Astrocyte (in vitro differentiated cells and primary cell): ENCODE measurements at regions not wholly inside any gene's neighbourhood (a gene's known extent, or its start where the extent isn't known, plus 50 kb on each side); places are given as distances from the start of the nearest gene placed in this dataset.

ENCODE experiments used
- DNase-seq: peaks from one replicate; pipeline ENCODE4 v3.0.0-alpha.2; 2010; ENCODE audit warnings: low read depth
- FAIRE-seq: peaks from 2 replicates; lab custom pipeline; 2011; peaks lifted over from hg19 to GRCh38; lab: Jason Lieb, UNC
- H2AFZ ChIP-seq: 2 replicates; pipeline ENCODE4 v1.6.0; 2012; ENCODE audit warnings: low read depth, low read length, inconsistent platforms
- H3K27ac ChIP-seq: 2 replicates; pipeline ENCODE4 v1.5.1; 2011; ENCODE audit warnings: low read depth, low read length, inconsistent platforms
- H3K27me3 ChIP-seq: 2 replicates; pipeline ENCODE4 v1.6.0; 2011; ENCODE audit warnings: low read length, inconsistent platforms; ENCODE audit not compliant: insufficient read depth
- H3K36me3 ChIP-seq: 2 replicates; pipeline ENCODE4 v1.5.1; 2011; ENCODE audit warnings: low read length, inconsistent platforms; ENCODE audit not compliant: insufficient read depth
- H3K4me1 ChIP-seq: 2 replicates; pipeline ENCODE4 v1.5.1; 2011; ENCODE audit warnings: low read length, inconsistent platforms; ENCODE audit not compliant: insufficient read depth
- H3K4me2 ChIP-seq: 2 replicates; pipeline ENCODE4 v1.6.0; 2012; ENCODE audit warnings: low read length, inconsistent platforms
- H3K4me3 ChIP-seq: 2 replicates; pipeline ENCODE4 v1.5.1; 2011; ENCODE audit warnings: low read depth, mild to moderate bottlenecking, low read length, inconsistent platforms; ENCODE audit not compliant: insufficient read depth
- H3K79me2 ChIP-seq: 2 replicates; pipeline ENCODE4 v1.6.0; 2012; ENCODE audit warnings: mild to moderate bottlenecking, low read length, inconsistent platforms; ENCODE audit not compliant: insufficient read depth
- H3K9ac ChIP-seq: 2 replicates; pipeline ENCODE4 v1.6.0; 2012; ENCODE audit warnings: mild to moderate bottlenecking, low read length, inconsistent platforms
- H3K9me3 ChIP-seq: 2 replicates; pipeline ENCODE4 v1.5.1; 2012; ENCODE audit warnings: low read depth, mild to moderate bottlenecking, low read length, inconsistent platforms; ENCODE audit not compliant: insufficient read depth
- H4K20me1 ChIP-seq: 2 replicates; pipeline ENCODE4 v1.6.0; 2012; ENCODE audit warnings: low read length, inconsistent platforms; ENCODE audit not compliant: insufficient read depth
- H3K27ac Mint-ChIP-seq: one replicate; pipeline ENCODE4 v1.8.0; 2021; ENCODE audit warnings: mild to moderate bottlenecking, mixed read lengths; ENCODE audit not compliant: unreplicated experiment
- H3K27me3 Mint-ChIP-seq: one replicate; pipeline ENCODE4 v1.8.0; 2021; ENCODE audit warnings: low read depth, mixed read lengths; ENCODE audit not compliant: unreplicated experiment
- H3K36me3 Mint-ChIP-seq: one replicate; pipeline ENCODE4 v1.8.0; 2021; ENCODE audit warnings: low read depth, mixed read lengths; ENCODE audit not compliant: unreplicated experiment
- H3K4me1 Mint-ChIP-seq: one replicate; pipeline ENCODE4 v1.8.0; 2021; ENCODE audit warnings: low read depth, mixed read lengths; ENCODE audit not compliant: unreplicated experiment
- H3K4me3 Mint-ChIP-seq: one replicate; pipeline ENCODE4 v1.8.0; 2021; ENCODE audit warnings: mild to moderate bottlenecking, moderate library complexity, mixed read lengths; ENCODE audit not compliant: unreplicated experiment
- H3K9me3 Mint-ChIP-seq: one replicate; pipeline ENCODE4 v1.8.0; 2021; ENCODE audit warnings: mild to moderate bottlenecking, mixed read lengths; ENCODE audit not compliant: unreplicated experiment
- CTCF ChIP-seq: IDR thresholded peaks from 2 replicates; pipeline ENCODE4 v1.5.1; 2011; ENCODE audit warnings: low read depth, mild to moderate bottlenecking, inconsistent platforms, low read length, moderate library complexity; ENCODE audit not compliant: insufficient read depth
- EZH2 ChIP-seq: IDR thresholded peaks from 2 replicates; pipeline ENCODE4 v1.6.1; 2012; ENCODE audit warnings: mild to moderate bottlenecking, low read length, inconsistent platforms; ENCODE audit not compliant: insufficient read depth

- H3K4me3 ChIP-seq, result no peak overlapping the region
- no peak overlapping the region for H3K4me2 ChIP-seq
- no peaks in the 10 kb centered on the region for H4K20me1 ChIP-seq
- no peaks in the 10 kb centered on the region for H3K79me2 ChIP-seq
- FAIRE-seq (no peak), DNase-seq (peak; percentile 34)
- H2AFZ ChIP-seq, result no peak overlapping the region
- Mint-ChIP-seq H3K36me3 (no peaks in the 10 kb centered on the region), H3K4me1 (no peaks in the 10 kb centered on the region), H3K4me3 (no peak overlapping the region), H3K9me3 (no peaks in the 10 kb centered on the region), H3K27ac (no peak overlapping the region), H3K27me3 (no peaks in the 10 kb centered on the region)
- no peak for TF ChIP-seq CTCF
- no peak for TF ChIP-seq EZH2
- no peaks in the 10 kb centered on the region for H3K27me3 ChIP-seq
- no peaks in the 10 kb centered on the region for H3K4me1 ChIP-seq
- no peaks in the 10 kb centered on the region for H3K36me3 ChIP-seq
- no peak overlapping the region for H3K27ac ChIP-seq
- H3K9ac ChIP-seq, result no peak overlapping the region
- no peaks in the 10 kb centered on the region for H3K9me3 ChIP-seq
These were observed 436.7 kb downstream of the ATP23 start for GRCh38 chr12:58378028-58378427.

GRCh38 chr12:58381546-58381945 is 440.2 kb downstream of the ATP23 start:
- Histone ChIP-seq H4K20me1 (no peaks in the 10 kb centered on the region), H3K27me3 (no peaks in the 10 kb centered on the region), H3K4me2 (no peak overlapping the region), H3K4me1 (peaks cover 4% of the 10 kb centered on the region), H3K9ac (no peak overlapping the region), H3K36me3 (no peaks in the 10 kb centered on the region), H3K79me2 (no peaks in the 10 kb centered on the region), H2AFZ (no peak overlapping the region), H3K27ac (no peak overlapping the region), H3K9me3 (no peaks in the 10 kb centered on the region), H3K4me3 (no peak overlapping the region)
- Mint-ChIP-seq H3K27me3 (no peaks in the 10 kb centered on the region), H3K36me3 (no peaks in the 10 kb centered on the region), H3K27ac (no peak overlapping the region), H3K9me3 (no peaks in the 10 kb centered on the region), H3K4me1 (peaks cover 8% of the 10 kb centered on the region), H3K4me3 (no peak overlapping the region)
- FAIRE-seq (no peak), DNase-seq (no peak)
- TF ChIP-seq EZH2, result no peak
- TF ChIP-seq CTCF, result no peak

- H3K4me2 ChIP-seq, result no peak overlapping the region
- H3K4me1 Mint-ChIP-seq, result peaks cover 23% of the 10 kb centered on the region
- H3K4me1 ChIP-seq, result peaks cover 19% of the 10 kb centered on the region
- H3K9me3 Mint-ChIP-seq, result no peaks in the 10 kb centered on the region
- H3K9me3 ChIP-seq, result no peaks in the 10 kb centered on the region
- H3K4me3 ChIP-seq, result no peak overlapping the region
- H3K4me3 Mint-ChIP-seq, result no peak overlapping the region
- no peaks in the 10 kb centered on the region for H3K36me3 Mint-ChIP-seq
- DNase-seq (no peak), FAIRE-seq (no peak)
- H3K27ac Mint-ChIP-seq, result no peak overlapping the region
- no peaks in the 10 kb centered on the region for H3K27me3 ChIP-seq
- no peaks in the 10 kb centered on the region for H3K36me3 ChIP-seq
- no peaks in the 10 kb centered on the region for H4K20me1 ChIP-seq
- no peak overlapping the region for H3K9ac ChIP-seq
- H2AFZ ChIP-seq, result no peak overlapping the region
- H3K79me2 ChIP-seq, result no peaks in the 10 kb centered on the region
- no peaks in the 10 kb centered on the region for H3K27me3 Mint-ChIP-seq
- TF ChIP-seq EZH2, result no peak
- no peak for TF ChIP-seq CTCF
- no peak overlapping the region for H3K27ac ChIP-seq
These were observed 442.8 kb downstream of the ATP23 start for GRCh38 chr12:58384196-58384595.
